Erythroblast (primary cell): ENCODE measurements at regions not wholly inside any gene's neighbourhood (a gene's known extent, or its start where the extent isn't known, plus 50 kb on each side); places are given as distances from the start of the nearest gene placed in this dataset.

Experiments used
- DNase-seq, 2 experiments: peaks; one replicate each; lab custom pipeline; 2025; lab: John Stamatoyannopoulos, UW
- GATA1 ChIP-seq: IDR thresholded peaks from 2 replicates; pipeline ENCODE4 v1.6.1; 2011; ENCODE audit warnings: low read depth, mild to moderate bottlenecking, control low read depth, low read length, moderate library complexity
- POLR2A ChIP-seq: IDR thresholded peaks from 2 replicates; pipeline ENCODE4 v1.6.1; 2011; ENCODE audit warnings: mild to moderate bottlenecking, low read length

- DNase-seq = no peak
- TF ChIP-seq GATA1 = no peak
- TF ChIP-seq POLR2A = no peak
These were observed 198.4 kb upstream of the ZNF536 start for GRCh38 chr19:30173593-30174356.

- TF ChIP-seq POLR2A = no peak
- TF ChIP-seq GATA1 = no peak
- no peak for DNase-seq
These were observed 197.9 kb upstream of the ZNF536 start for GRCh38 chr19:30174357-30174645.

GRCh38 chr19:30174791-30175190 is 197.4 kb upstream of the ZNF536 start:
- no peak for DNase-seq
- no peak for TF ChIP-seq GATA1

- no peak for DNase-seq
- TF ChIP-seq POLR2A (no peak), GATA1 (no peak)
These were observed 196.2 kb upstream of the ZNF536 start for GRCh38 chr19:30175987-30176386.

- no peak for DNase-seq
- TF ChIP-seq GATA1 = no peak
- TF ChIP-seq POLR2A = no peak
These were observed 193.3 kb upstream of the ZNF536 start for GRCh38 chr19:30178721-30179402.

- no peak for TF ChIP-seq POLR2A
- TF ChIP-seq GATA1 = no peak
- DNase-seq = no peak
These were observed 191.5 kb upstream of the ZNF536 start for GRCh38 chr19:30180691-30181090.

GRCh38 chr19:30183807-30184490 is 188.2 kb upstream of the ZNF536 start:
- TF ChIP-seq POLR2A = no peak
- no peak for TF ChIP-seq GATA1

GRCh38 chr19:30202060-30202600 is 170.1 kb upstream of the ZNF536 start:
- no peak for DNase-seq
- no peak for TF ChIP-seq GATA1
- TF ChIP-seq POLR2A = no peak

More at GRCh38 chr19:30183807-30184490, 188.2 kb upstream of the ZNF536 start:
- DNase-seq = no peak

- DNase-seq = no peak
- TF ChIP-seq GATA1 (no peak), POLR2A (no peak)
These were observed 167.5 kb upstream of the ZNF536 start for GRCh38 chr19:30204721-30205120.

GRCh38 chr19:30206187-30206586 is 166.0 kb upstream of the ZNF536 start:
- DNase-seq = no peak
- TF ChIP-seq GATA1 (no peak), POLR2A (no peak)

GRCh38 chr19:30207357-30207756 is 164.8 kb upstream of the ZNF536 start:
- no peak for TF ChIP-seq GATA1
- no peak for TF ChIP-seq POLR2A

GRCh38 chr19:30208436-30209060 is 163.6 kb upstream of the ZNF536 start:
- TF ChIP-seq GATA1 = no peak
- no peak for TF ChIP-seq POLR2A

More at GRCh38 chr19:30207357-30207756, 164.8 kb upstream of the ZNF536 start:
- DNase-seq = no peak

More at GRCh38 chr19:30208436-30209060, 163.6 kb upstream of the ZNF536 start:
- no peak for DNase-seq
